DMS153 treated with DMSO at 0.1 percent for 48 hours (cell line): ENCODE measurements at regions not wholly inside any gene's neighbourhood (a gene's known extent, or its start where the extent isn't known, plus 50 kb on each side); places are given as distances from the start of the nearest gene placed in this dataset.

Source experiments
- DNase-seq: peaks from one replicate; lab custom pipeline; 2025; ENCODE audit not compliant: unreplicated experiment; lab: John Stamatoyannopoulos, UW

DNA sequence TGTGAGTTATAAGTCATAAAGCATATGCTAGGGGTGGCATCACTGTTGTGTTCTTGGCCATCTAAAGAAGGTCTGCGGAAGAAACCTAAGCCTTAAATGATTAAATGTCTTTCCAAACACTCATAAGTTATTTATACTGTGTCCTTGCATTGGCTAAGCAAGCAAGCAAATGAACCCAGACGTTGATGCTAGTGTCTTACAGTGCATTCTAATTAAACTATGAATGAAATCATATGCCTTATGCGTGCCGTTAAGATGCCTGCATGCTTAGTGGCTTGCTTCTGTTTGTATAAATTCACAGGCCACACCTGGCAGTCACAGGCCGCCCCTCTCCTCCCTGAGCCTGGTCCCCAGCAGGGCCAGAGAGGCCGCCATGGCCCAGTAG, 49.9 kb downstream of the RIN2 start:
- no peak for DNase-seq

DNA sequence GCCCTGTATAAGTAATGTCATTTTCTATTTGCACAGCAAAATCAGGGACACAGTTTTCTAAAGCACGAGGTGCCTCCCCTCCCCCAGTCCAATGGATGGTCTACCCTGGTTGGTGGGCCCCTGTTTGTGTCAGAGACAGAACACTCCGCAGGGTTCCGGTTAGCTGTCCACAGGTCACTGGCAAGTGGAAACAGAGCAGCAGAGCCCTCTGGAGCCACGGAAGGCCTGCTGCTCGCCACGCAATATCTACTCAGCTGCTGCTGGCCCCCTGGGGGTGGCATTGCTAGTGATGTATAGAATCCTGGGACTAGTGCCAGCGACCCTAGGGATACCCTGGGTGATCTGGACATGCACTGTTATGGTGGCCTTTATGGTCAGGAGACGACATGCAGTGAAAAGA, 50.4 kb downstream of the RIN2 start:
- no peak for DNase-seq

DNA sequence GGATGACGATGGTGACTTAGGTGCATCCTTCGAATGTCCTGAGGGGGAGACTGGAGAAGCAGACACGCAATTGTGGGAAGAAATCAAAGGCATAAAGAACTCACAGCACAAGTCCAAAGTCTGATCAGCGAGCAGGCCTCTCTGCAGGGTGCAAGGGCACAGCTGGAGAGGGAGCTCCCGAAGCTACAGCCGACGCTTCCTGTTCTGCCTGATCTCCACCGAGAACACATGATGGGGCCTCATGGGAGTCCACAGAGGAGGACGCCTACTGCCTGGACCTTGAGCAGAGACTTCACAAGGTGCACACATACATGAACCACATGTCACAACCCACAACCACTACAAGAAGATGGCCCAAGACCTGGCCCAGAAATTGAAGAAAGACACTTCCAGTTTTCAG, 51.4 kb downstream of the RIN2 start:
- no peak for DNase-seq

DNA sequence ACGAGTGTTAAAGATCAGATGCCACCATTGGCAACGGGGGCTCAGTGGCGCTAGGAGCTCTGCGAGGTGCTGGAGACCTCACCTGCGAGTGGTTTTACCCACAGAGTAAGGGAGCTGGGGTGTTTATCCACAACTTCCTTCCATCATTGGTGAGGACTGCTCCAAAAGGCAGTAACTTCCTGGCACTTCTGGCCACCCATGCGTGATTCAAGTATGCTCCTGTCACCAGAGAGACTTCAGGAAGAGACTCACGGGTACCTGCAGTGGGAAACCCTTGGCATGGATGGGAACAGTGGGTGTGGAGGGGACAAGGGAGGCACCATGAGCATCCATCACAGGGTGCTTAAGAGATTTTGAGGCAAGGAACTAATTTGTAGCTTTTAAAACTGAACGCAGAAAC, 53.2 kb downstream of the RIN2 start:
- no peak for DNase-seq

DNA sequence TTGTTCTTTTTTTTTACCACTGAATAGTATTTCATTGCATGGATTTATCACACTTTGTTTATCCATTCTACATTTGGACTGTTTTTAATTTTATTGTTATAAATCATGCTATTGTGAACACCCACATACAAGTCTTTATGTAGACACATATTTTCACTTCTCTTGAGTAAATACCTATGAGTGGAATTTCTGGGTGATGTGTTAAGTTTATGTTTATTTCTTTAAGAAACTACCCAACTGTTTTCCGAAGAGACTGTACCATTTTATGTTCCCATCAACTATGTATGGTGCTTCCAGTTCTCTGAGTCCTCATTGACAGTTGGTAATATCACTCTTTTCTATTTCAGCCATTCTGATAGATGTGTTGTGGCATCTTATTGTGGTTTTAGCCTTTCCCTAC, 54.0 kb downstream of the RIN2 start:
- DNase-seq: no peak

DNA sequence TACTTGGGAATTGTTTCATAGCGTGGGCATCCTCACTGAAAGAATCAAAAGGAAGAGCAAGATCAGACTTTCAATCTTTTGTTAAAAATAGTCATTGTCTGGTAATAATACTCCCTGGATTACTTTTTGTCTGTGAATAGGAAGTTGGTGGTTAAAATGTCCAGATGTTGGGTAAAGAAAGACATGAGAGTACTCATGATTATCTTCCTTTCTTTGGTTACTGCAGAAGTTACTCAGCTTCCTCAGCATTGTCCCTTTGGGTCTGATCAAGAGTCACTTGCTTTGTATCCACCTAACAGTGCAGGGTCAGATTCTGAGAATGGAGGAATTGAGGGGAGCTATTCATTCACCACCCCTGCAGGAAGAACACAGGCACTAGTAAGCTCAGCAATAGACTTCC, 54.6 kb downstream of the RIN2 start:
- DNase-seq: no peak

DNA sequence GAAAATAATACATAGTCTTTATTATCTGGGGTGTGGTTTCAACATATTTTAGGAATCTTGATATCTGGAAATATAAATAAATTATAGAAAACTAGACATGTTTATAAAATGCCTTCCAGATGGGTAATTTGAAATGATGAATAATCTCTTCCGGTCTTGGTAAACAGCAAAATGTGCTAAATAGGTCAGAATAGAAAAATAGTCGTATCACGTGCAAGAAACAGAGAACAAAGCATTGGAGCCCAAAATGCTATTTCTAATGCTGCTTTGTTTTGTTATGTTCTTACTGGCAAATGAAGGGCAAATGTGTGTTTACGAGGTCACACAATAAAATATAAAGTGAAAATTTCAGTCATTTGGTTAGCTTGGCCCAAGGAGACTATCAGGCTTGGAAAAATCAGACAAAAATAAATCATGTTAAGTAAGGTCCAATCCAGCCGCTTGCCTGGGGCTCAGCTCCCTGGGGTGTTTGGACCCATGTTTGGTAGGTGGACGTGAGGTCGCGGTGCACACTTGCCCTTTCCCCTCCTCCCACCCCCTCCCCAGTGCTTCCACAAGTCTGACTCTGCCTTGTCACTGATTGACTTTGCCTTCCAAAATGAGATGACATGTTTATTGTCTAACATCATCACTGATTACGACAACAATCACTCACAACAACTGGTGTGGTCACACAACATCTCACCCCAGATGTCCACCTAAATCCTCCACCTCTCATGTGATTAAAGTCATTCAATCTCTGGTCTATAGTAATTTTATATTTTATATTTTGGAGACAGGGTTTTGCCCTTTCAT, 56.0 kb downstream of the RIN2 start:
- no peak for DNase-seq

DNA sequence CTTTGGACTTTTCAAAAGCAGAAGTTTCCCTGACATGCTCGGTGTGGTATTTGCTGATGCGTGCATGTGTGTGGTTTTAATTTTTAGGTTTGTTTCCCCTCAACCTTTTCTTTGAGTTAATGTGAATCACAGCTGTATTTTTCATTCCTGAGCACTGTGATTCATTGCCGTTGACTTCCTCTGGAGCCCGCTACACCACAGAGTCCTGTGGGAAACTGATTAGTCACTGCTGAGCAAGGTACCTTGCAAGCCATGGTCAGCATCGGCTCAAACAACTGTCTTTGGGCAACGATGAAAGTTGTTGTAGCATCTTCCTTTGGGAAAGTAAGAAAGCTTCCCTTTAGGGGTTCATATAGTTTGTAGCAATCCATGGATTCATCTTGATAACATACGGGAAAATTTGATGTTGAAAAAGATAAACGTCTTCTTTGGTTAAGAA, 57.5 kb downstream of the RIN2 start:
- no peak for DNase-seq

DNA sequence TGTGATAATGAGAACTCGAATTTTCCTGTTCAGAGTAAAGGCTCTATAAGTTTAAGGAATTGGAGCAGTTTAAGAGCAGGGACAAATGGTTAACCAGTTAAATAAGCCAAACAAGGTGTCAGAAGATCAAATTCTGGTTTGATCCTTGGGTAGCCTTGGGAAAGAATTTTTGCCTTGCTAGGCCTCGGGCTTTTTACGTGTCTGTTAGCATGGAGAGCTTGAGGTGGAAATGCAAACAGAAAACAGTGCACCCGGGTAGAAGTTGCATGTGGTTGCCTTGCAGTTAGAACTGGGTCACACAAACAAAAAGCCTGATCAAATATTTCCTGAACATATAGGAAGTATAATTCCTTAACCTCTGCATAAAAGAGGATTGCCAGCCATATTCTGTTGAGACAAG, 58.3 kb downstream of the RIN2 start:
- DNase-seq: no peak

DNA sequence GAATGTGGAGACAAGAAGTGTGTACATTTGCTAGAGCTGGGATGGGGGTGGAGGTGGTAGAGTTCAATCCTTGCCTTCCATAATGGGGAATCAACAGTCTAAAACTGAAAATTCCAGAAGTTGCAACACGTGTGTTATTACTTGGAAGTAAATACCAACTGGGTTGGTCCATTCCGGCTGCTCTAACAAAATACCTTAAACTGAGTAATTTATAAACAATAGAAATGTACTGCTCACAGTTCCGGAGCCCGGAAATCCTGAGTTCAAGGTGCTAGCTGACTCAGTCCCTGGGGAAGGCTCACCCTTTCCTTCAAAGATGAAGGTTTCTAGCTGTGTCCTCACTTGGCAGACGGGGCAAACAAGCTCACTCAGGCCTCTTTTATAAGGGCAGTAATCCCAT, 59.0 kb downstream of the RIN2 start:
- DNase-seq: no peak

DNA sequence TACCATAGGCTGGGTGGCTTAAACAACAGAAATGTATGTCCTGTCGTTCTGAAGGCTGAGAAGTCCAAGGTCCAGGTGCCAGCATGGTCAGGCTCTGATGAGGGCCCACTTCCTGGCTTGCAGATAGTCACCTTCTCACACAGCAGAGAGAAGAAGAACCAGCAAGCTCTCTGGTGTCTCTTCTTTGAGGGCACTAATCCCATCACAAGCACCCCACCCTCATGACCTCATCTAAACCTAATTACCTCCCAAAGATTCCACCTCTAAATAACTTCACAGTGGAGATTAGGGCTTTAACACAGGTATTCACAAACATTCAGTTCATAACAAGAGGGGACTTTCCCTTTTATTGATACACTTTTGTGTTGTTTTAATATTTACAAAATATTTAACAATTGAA, 61.1 kb downstream of the RIN2 start:
- no peak for DNase-seq

DNA sequence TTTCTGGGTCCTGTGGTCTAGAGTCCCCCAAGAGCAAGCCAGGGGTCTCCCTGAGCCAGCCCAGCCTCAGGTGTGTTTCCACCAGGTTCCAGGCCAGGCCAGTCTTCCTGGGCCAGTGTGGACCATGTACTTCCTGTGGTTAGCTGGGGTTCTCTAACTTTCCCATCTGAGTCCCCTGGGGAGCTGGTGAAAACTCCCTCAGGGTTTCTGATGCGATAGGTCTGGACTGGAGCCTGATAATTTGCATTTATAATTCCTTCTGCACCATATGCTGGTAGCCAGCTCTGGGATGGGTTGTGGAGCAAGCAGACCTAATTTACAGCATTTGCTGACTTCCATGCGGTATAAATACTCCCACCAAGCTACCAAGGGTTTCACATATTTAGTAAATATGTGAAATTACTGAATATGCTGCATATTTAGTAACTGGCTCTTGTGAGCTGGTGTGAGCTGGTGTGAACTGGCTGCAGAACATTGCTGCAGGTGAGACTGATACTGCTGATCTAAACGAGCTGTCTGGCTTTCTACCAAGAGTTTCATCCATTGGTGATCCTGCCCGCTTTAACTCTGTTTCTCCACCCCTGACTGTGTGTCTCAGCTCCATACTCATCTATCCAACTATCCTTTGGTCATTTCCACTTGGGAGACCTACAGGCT, 62.6 kb downstream of the RIN2 start:
- no peak for DNase-seq

DNA sequence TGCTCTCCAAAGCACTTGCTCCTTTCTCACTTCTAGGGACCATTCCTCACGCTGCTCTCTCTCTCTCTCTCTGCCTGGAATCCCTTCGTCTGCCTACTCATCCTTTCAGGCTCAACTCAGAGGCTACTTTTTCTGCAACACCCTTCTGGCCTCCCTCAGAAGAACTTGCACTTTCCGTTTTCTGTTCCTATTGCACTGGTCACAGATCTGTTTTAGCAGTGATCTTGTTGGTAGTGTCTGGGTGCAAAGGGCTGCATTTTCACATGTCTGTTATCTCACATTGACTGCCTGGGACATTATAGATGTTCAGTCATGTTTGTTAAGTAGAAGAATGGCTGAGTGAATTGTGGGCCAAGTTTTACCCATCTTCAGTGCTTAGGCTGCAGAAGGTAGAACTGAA, 63.5 kb downstream of the RIN2 start:
- DNase-seq: no peak

DNA sequence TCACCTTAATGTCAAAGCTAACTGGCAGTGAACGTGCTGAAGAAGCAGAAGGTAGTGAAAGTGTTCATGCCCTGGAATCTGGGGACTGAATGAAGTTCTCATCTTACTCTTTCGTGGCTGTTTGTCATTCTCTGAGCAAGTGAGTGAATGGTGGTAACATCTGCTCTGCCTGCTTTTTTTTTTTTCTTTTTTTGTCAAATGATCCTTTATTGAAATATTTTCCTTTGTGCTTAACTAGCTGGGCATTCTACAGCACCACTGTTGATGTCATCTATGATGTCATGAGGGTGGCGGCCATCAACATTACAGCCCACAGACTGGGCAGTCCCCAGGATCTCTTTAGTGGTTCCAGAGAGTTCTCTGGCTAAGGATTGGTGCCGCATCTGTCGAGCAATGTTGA, 65.2 kb downstream of the RIN2 start:
- no peak for DNase-seq

DNA sequence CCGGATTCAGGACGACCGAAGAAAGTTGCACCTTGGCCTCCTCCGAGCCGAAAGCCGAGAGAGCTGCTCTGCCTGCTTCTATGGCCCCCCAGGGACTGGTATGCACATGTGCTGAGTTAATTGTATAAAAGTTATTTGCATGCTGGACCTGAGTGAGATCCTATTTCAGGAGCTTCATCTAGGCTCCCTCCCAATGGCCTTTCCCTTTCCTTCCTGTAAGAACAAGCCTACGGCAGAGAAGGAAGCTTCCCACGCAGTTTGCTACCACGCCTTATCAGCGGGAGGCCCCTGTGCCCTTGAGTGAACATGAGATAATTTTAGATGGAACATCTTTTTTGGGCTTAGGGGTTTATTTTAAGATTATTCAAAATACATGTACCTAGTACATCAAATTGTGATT, 65.9 kb downstream of the RIN2 start:
- no peak for DNase-seq

DNA sequence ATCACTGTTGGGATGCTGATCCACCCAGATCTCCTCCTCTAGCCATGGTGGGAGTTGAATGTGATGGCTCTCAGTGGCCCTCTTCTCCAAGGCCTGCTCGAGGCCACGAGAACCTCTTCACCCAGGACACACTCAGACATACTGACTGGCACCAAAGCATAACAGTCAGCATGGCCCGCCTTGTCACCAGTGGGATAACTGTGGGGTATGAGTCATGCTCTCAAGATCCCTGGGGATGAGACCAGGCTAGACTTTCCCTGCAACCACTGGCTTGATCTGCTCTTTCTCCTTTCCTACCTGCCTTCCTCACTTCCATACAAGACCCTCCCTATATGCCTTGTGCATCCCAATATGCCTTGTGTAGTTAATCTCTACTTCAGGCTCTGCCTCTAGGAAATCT, 66.8 kb downstream of the RIN2 start:
- DNase-seq: no peak

DNA sequence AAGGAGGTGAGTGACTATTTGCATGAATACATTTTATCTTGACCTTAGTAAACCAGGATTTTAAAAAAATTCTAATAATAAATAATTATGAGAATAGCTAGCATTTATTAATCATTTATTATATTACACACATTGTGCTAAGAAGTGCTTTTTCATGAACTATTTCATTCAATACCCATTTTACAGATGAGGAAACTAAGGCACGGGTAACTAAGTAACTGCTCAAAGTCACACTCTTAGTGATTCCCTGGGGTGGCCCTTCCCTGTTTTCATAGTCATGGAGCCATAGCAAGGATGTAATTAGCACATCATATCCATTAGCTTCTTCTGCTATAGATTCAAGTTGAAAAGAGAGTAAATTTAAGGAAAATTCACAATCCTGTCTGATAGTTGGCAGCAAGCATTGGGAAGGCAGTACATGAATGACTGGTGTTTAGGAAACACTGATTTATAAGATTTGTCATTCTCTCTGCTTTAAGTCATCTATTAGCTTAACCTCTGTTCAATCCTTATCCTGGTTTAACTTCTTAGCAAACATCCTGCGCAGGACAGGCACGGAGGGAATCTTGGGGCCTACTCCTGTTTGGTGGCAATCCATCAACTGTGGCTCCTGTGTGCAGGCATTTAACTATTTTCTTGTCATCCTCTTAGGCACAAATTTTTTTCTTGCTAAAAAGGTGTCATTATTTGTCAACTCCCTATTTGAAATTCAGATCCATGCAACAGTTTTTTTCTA, 68.3 kb downstream of the RIN2 start:
- DNase-seq: no peak

DNA sequence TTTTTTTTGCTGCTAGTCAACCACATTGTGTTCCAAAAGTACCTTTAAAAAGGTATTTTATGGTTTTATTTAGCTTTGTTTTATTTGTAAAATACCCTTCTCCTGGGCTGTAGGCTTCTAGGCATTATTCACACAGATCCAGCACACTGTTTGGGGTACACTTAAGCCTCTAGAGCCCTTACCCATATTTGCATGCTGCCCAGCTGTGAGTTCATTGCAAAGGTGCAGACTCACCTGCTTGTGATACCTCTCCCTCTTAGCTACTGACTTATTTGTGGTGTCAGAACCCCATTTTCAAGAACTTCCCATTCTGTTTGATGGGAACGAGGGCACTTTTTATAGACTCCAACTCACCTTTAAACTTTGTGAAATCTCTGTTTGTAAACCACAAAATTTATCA, 69.8 kb downstream of the RIN2 start:
- no peak for DNase-seq

DNA sequence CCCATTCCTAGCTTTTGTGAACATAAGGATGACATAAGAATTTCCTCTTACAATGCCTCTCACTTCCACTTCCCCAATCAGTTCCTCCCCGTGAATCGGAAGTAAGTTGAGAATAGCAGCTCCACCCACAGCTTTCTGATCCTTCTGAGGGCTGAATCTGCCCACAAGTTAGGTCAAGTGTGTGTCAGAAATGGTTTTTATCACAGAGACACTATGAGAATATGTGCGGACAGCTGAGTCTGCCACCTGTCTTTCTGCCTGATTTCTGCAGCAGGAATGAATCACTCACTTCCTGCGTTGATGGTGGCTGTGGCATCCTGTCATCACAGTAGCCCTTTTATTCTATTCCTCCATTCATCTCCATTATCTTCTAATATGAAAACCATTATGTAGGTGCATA, 70.2 kb downstream of the RIN2 start:
- peak; percentile 44 for DNase-seq

DNA sequence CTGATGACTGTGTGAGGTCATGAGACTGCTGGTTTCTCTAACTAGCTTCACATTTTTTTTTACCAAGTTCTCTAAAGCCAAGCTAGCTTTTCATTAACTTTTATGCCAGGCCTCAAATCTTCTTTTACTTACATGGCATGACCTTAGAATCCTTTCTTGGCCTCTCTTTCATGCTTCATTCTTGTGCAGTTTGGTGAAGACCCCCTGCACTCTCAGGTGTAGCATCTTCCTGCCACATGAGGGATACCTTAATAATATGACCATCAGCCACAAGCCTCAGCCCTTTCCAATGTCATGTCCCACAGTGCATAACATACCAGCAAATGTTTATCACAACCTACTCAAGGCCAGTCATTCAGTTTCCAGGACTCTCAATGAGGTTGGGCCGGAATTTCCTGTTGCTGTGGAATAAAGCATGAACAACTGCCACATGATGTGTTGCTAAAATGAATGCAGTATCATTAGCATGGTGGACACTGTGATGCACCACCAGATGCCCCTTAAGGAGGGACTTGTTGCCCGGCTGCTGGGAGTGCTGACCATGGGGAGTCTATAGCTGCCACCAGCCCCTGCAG, 72.2 kb downstream of the RIN2 start:
- no peak for DNase-seq

DNA sequence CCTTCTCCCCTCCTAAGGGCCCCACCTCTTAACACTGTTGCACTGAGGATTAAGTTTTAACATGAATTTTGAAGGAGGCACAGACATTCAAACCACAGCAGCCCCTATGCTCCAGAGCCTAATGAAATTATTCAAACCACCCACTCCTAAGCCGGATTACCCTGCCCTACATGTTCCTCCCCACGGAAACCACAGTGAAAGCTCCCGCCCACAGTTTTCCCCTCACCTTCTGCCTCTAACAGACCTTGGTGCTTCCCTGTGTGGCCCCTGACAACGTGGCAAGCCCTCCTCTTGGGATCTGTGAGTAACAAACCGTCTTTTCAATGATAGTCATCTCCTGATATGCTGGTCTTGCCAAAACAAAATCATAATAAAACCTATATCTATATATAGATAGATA, 74.8 kb downstream of the RIN2 start:
- no peak for DNase-seq

DNA sequence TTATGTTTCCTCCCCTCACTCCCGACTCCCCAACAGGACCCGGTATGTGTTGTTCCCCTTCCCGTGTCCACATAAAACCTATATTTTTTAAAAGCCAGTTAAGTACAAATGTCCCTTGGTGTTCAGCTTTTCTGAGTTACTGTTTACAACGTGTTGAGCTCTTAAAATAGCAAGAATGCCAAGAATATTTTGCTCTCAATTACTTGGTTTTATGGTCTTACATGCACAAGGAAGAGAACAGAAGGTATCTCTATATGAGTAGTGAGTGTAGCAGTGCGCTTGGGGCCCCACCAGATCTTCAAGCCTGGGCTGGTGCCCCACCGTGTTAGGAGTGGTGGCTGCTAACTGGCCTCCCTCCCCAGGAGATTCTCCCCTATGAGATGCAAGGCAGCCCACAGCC, 75.3 kb downstream of the RIN2 start:
- no peak for DNase-seq
